ENCODE measurements at regions not wholly inside any gene's neighbourhood (a gene's known extent, or its start where the extent isn't known, plus 50 kb on each side); places are given as distances from the start of the nearest gene placed in this dataset.

DNA sequence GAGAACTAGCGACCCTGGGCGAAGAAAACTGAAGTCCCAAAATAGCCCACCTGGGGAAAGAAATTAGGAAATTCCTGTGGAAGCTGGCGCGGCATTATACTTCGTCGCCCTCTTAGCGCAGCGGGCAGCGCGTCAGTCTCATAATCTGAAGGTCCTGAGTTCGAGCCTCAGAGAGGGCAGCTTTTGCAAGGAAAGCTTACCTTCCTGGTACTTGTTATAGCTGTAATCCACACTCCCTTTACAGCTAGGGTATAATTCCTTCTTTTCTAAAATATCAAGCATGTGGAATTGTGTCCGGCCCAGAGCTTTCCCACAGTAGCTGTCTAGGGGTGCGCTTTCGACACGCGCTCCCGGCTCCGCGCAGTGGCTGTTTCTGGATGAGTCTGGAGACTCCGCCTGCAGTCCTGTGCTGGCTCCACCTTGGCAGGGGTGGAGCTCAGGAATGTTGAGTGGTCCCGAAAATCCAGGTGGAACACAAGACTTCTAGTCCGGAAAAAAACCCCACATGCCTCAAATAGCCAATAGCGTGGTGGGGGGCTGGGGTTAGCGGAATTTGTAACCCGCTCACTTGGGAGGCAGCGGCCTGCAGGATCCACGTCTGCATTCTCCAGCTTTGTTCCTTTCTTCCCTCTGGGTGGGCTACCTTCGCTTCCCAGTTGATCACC is 83.7 kb upstream of the ZNF322 start:
- no peaks in the 10 kb centered on the region for H4K20me1 ChIP-seq (ENCODE audit: control insufficient read depth, insufficient read depth, insufficient read length)
- no peak overlapping the region for H2BK12ac ChIP-seq (ENCODE audit: insufficient read length, low read depth, low read length)
- no peak overlapping the region for H3K18ac ChIP-seq (ENCODE audit: insufficient read length, low read depth, low read length)
- no peak overlapping the region for H3K14ac ChIP-seq (ENCODE audit: insufficient read depth, low read length)
- no peak overlapping the region for H4K5ac ChIP-seq (ENCODE audit: insufficient read length, low read depth, low read length)
- Mint-ChIP-seq H3K9me3 (no peaks in the 10 kb centered on the region; a peak in 1 of 5 replicates), H3K36me3 (ENCODE audit: insufficient read depth in 1 of 3, low read depth in 3 of 3) (no peaks in the 10 kb centered on the region), H3K4me1 (peaks cover 20% of the 10 kb centered on the region in 2 experiments), H3K27me3 (ENCODE audit: low read depth) (peaks cover 29% of the 10 kb centered on the region), H3K4me3 (peak overlapping the region; percentile 92 to 93), H3K27ac (peak overlapping the region in 1 of 3 experiments; percentile 81; a peak in 2 of 7 replicates)
- H3K4ac ChIP-seq (ENCODE audit: low read depth, low read length), result no peak overlapping the region
- no peaks in the 10 kb centered on the region for H3K79me1 ChIP-seq (ENCODE audit: insufficient read depth, low read depth, low read length, poor library complexity, severe bottlenecking)
- H2AK5ac ChIP-seq (ENCODE audit: insufficient read length, low read length), result no peak overlapping the region
- no peak overlapping the region for H2AFZ ChIP-seq (ENCODE audit: low read length)
- no peak overlapping the region for H2BK5ac ChIP-seq (ENCODE audit: insufficient read length, low read length)
- H3K9ac ChIP-seq (ENCODE audit: extremely low read depth, insufficient read length, low read length), result no peak overlapping the region
- no peaks in the 10 kb centered on the region for H3K27me3 ChIP-seq (ENCODE audit: insufficient read depth, low read length)
- no peak overlapping the region for H3K23ac ChIP-seq (ENCODE audit: insufficient read length, low read depth, low read length)
- H3K79me2 ChIP-seq (ENCODE audit: insufficient read depth, low read length), result no peaks in the 10 kb centered on the region
- H2BK20ac ChIP-seq (ENCODE audit: low read depth, low read length, poor library complexity, severe bottlenecking), result no peak overlapping the region
- H4K91ac ChIP-seq (ENCODE audit: insufficient read length, low read depth, low read length), result no peak overlapping the region
- H3K23me2 ChIP-seq (ENCODE audit: insufficient read length, low read depth, low read length, poor library complexity, severe bottlenecking), result peaks cover 6% of the 10 kb centered on the region
- no peaks in the 10 kb centered on the region for H3K9me3 ChIP-seq (ENCODE audit: control insufficient read depth, low read depth, low read length)
- no peaks in the 10 kb centered on the region for H3K4me1 ChIP-seq (ENCODE audit: insufficient read depth, low read length)
- H2BK120ac ChIP-seq (ENCODE audit: low read depth, low read length, poor library complexity, severe bottlenecking), result no peak overlapping the region
- H2BK15ac ChIP-seq (ENCODE audit: low read depth, low read length), result no peak overlapping the region
- H3K4me2 ChIP-seq (ENCODE audit: insufficient read depth, insufficient read length, low read length), result peak overlapping the region; percentile 67
- TF ChIP-seq, protein P1, sequence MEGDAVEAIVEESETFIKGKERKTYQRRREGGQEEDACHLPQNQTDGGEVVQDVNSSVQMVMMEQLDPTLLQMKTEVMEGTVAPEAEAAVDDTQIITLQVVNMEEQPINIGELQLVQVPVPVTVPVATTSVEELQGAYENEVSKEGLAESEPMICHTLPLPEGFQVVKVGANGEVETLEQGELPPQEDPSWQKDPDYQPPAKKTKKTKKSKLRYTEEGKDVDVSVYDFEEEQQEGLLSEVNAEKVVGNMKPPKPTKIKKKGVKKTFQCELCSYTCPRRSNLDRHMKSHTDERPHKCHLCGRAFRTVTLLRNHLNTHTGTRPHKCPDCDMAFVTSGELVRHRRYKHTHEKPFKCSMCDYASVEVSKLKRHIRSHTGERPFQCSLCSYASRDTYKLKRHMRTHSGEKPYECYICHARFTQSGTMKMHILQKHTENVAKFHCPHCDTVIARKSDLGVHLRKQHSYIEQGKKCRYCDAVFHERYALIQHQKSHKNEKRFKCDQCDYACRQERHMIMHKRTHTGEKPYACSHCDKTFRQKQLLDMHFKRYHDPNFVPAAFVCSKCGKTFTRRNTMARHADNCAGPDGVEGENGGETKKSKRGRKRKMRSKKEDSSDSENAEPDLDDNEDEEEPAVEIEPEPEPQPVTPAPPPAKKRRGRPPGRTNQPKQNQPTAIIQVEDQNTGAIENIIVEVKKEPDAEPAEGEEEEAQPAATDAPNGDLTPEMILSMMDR (conservative IDR thresholded peaks at IDR 0.05), result peak; percentile 15; the same call in 1 of the 3 replicates
- H4K8ac ChIP-seq (replicated peaks; ENCODE audit: insufficient read length, low read depth, low read length), result no peak overlapping the region
- H3T11ph ChIP-seq (ENCODE audit: low read length), result no peak overlapping the region
- no peak overlapping the region for H3K56ac ChIP-seq (ENCODE audit: insufficient read length, low read depth, low read length)
- peak; percentile 79 for DNase-seq
- WGBS (ENCODE audit: extremely low coverage, insufficient read length, low lambda C conversion rate), result no CpG with 5 or more reads among the region's 28 CpGs
- H3K27ac ChIP-seq (ENCODE audit: insufficient read length, low read depth, low read length), result no peak overlapping the region
